ENCODE measurements at regions not wholly inside any gene's neighbourhood (a gene's known extent, or its start where the extent isn't known, plus 50 kb on each side); places are given as distances from the start of the nearest gene placed in this dataset.

- in situ Hi-C loops (cut with MboI), result no loop called here
- Histone ChIP-seq H3K4me1 (replicated peaks in 1 of 2; ENCODE audit: control insufficient read depth in 2 of 2, insufficient read depth in 2 of 2, low read length in 2 of 2) (no peaks in the 10 kb centered on the region; a peak in 2 of 5 replicates), H3K4me3 (no peak overlapping the region), H4K20me1 (replicated peaks; ENCODE audit: control insufficient read depth, insufficient read depth, low read length) (no peaks in the 10 kb centered on the region), H3K9me1 (ENCODE audit: control insufficient read depth, insufficient read depth, low read length) (no peaks in the 10 kb centered on the region), H3K27me3 (ENCODE audit: control insufficient read depth in 2 of 2, insufficient read depth in 2 of 2, low read length in 2 of 2) (peaks cover 5 to 39% of the 10 kb centered on the region in 2 experiments; a peak in 3 of 5 replicates), H3K27ac (ENCODE audit: extremely low read depth, low read depth, low read length) (no peak overlapping the region), H3K79me2 (ENCODE audit: control insufficient read depth, insufficient read depth, low read length) (no peaks in the 10 kb centered on the region), H3K9me3 (replicated peaks; ENCODE audit: control insufficient read depth, insufficient read depth, low read depth, low read length) (no peaks in the 10 kb centered on the region; the same call in 1 of the 2 replicates), H3K4me2 (ENCODE audit: insufficient read depth, low read length) (no peak overlapping the region), H3K36me3 (ENCODE audit: control insufficient read depth, insufficient read depth, low read length) (no peaks in the 10 kb centered on the region), H3K9ac (ENCODE audit: insufficient read depth in 1 of 2, low read depth in 2 of 2, low read length in 2 of 2) (no peak overlapping the region), H2AFZ (ENCODE audit: low read depth, low read length) (no peak overlapping the region)
- ChIA-PET POLR2A (no interaction called here), CTCF (ENCODE audit: low intra/inter-chr PET ratio) (no interaction called here)
- no peak for DNase-seq (ENCODE audit: extremely low read depth in 1 of 4, low spot score in 3 of 4)
- no peak for FAIRE-seq
- intact Hi-C loops (cut with micrococcal nuclease), result no loop called here
- no TSS peak for BruUV-seq (replicated peaks)
- WGBS (ENCODE audit: insufficient coverage, low coverage, missing lambda C conversion rate), result 10% methylated on average over 8 of the region's 8 CpGs
- ATAC-seq, result no peak
- TF ChIP-seq CHD2 (IDR thresholded peaks at IDR 0.05; ENCODE audit: low read depth, low read length) (no peak), ZNF445 (CRISPR knock-in tag; IDR thresholded peaks at IDR 0.05; ENCODE audit: low read depth) (no peak), MED1 (CRISPR knock-in tag; IDR thresholded peaks at IDR 0.05; ENCODE audit: borderline replicate concordance) (no peak), LCOR (CRISPR knock-in tag; IDR thresholded peaks at IDR 0.05) (no peak), MAFK (IDR thresholded peaks at IDR 0.05; ENCODE audit: low read length) (no peak), ZKSCAN8 (CRISPR knock-in tag; IDR thresholded peaks at IDR 0.05) (no peak), ZKSCAN1 (IDR thresholded peaks at IDR 0.05; ENCODE audit: low read depth, low read length) (no peak), CCAR2 (IDR thresholded peaks at IDR 0.05; ENCODE audit: low read depth, low read length) (no peak), HMGXB4 (CRISPR knock-in tag; IDR thresholded peaks at IDR 0.05) (no peak), E4F1 (CRISPR knock-in tag; IDR thresholded peaks at IDR 0.05; ENCODE audit: borderline replicate concordance) (no peak), MTA1 (IDR thresholded peaks at IDR 0.05; ENCODE audit: borderline replicate concordance) (no peak), NCOA4 (IDR thresholded peaks at IDR 0.05; ENCODE audit: partially characterized antibody) (no peak), POLR3A (IDR thresholded peaks at IDR 0.05; ENCODE audit: borderline replicate concordance, extremely low read depth, insufficient read depth, insufficient read length) (no peak), ARHGAP35 (IDR thresholded peaks at IDR 0.05; ENCODE audit: partially characterized antibody) (no peak), DEAF1 (CRISPR knock-in tag; IDR thresholded peaks at IDR 0.05) (no peak), HDAC8 (tag; IDR thresholded peaks at IDR 0.05) (no peak)
Observed at GRCh38 chr12:131418121-131418520, 292.8 kb upstream of the SFSWAP start.
